ENCODE measurements at regions not wholly inside any gene's neighbourhood (a gene's known extent, or its start where the extent isn't known, plus 50 kb on each side); places are given as distances from the start of the nearest gene placed in this dataset.

- Histone ChIP-seq H3K4me3 (no peak overlapping the region), H3K36me3 (no peaks in the 10 kb centered on the region), H3K9me3 (no peaks in the 10 kb centered on the region), H3K4me1 (peaks cover 0 to 5% (median 0%) of the 10 kb centered on the region in 4 donors), H3K27ac (no peak overlapping the region), H3K27me3 (no peaks in the 10 kb centered on the region)
- DNase-seq (ENCODE audit: low spot score in 2 of 2) = no peak
- 33 to 37% methylated on average over 2 of the region's 2 CpGs for WGBS, 2 donors
- no peak for TF ChIP-seq CTCF (IDR thresholded peaks at IDR 0.05)
- TF ChIP-seq EP300 (IDR thresholded peaks at IDR 0.05) = no peak
- no peak for TF ChIP-seq POLR2A (IDR thresholded peaks at IDR 0.05)
Measured at GRCh38 chr6:151154418-151154817, 85.3 kb upstream of the AKAP12 start.

- WGBS, 2 donors = 92 to 96% methylated on average over 1 of the region's 1 CpG
- no peak overlapping the region for H3K4me3 ChIP-seq
Measured at GRCh38 chr6:151155095-151155494, 84.7 kb upstream of the AKAP12 start.

GRCh38 chr6:151160929-151161757 is 78.6 kb upstream of the AKAP12 start:
- 45 to 49% methylated on average over 16 of the region's 16 CpGs for WGBS, 2 donors
- TF ChIP-seq EP300 (IDR thresholded peaks at IDR 0.05) = peak in 1 of 2 donors; percentile 32
- no peak for TF ChIP-seq POLR2A (IDR thresholded peaks at IDR 0.05)
- H3K27ac ChIP-seq = peak overlapping the region in 2 of 4 donors; percentile 58 to 66
- H3K4me3 ChIP-seq = no peak overlapping the region
- no peaks in the 10 kb centered on the region for H3K27me3 ChIP-seq
- peaks cover 0 to 19% (median 0%) of the 10 kb centered on the region in 4 donors for H3K4me1 ChIP-seq
- no peaks in the 10 kb centered on the region for H3K9me3 ChIP-seq
- DNase-seq (ENCODE audit: low spot score in 2 of 2) = peak in 1 of 2 donors; percentile 30
- H3K36me3 ChIP-seq = no peaks in the 10 kb centered on the region

More at GRCh38 chr6:151155095-151155494, 84.7 kb upstream of the AKAP12 start:
- no peak for DNase-seq (ENCODE audit: low spot score in 2 of 2)
- Histone ChIP-seq H3K9me3 (no peaks in the 10 kb centered on the region), H3K4me1 (peaks cover 0 to 5% (median 0%) of the 10 kb centered on the region in 4 donors), H3K27ac (no peak overlapping the region), H3K27me3 (no peaks in the 10 kb centered on the region), H3K36me3 (no peaks in the 10 kb centered on the region)
- TF ChIP-seq EP300 (IDR thresholded peaks at IDR 0.05) = no peak
- no peak for TF ChIP-seq CTCF (IDR thresholded peaks at IDR 0.05)
- no peak for TF ChIP-seq POLR2A (IDR thresholded peaks at IDR 0.05)

- Histone ChIP-seq H3K36me3 (no peaks in the 10 kb centered on the region), H3K4me1 (peaks cover 0 to 19% (median 0%) of the 10 kb centered on the region in 4 donors), H3K4me3 (no peak overlapping the region), H3K9me3 (no peaks in the 10 kb centered on the region), H3K27me3 (no peaks in the 10 kb centered on the region), H3K27ac (no peak overlapping the region)
- TF ChIP-seq EP300 (IDR thresholded peaks at IDR 0.05) (no peak), POLR2A (IDR thresholded peaks at IDR 0.05) (no peak), CTCF (IDR thresholded peaks at IDR 0.05) (no peak)
- no peak for DNase-seq (ENCODE audit: low spot score in 2 of 2)
- 76 to 88% methylated on average over 7 of the region's 7 CpGs for WGBS, 2 donors
Measured at GRCh38 chr6:151164383-151164782, 75.4 kb upstream of the AKAP12 start.

GRCh38 chr6:151166180-151166579 is 73.6 kb upstream of the AKAP12 start:
- H3K4me1 ChIP-seq = peaks cover 0 to 8% (median 0%) of the 10 kb centered on the region in 4 donors
- WGBS, 2 donors = 68 to 78% methylated on average over 1 of the region's 1 CpG
- TF ChIP-seq CTCF (IDR thresholded peaks at IDR 0.05) (no peak), POLR2A (IDR thresholded peaks at IDR 0.05) (no peak)
- H3K27ac ChIP-seq = no peak overlapping the region
- H3K27me3 ChIP-seq = no peaks in the 10 kb centered on the region
- DNase-seq (ENCODE audit: low spot score in 2 of 2) = no peak
- H3K4me3 ChIP-seq = no peak overlapping the region
- H3K9me3 ChIP-seq = no peaks in the 10 kb centered on the region
- H3K36me3 ChIP-seq = no peaks in the 10 kb centered on the region

All from tibial nerve (tissue), 4 donors.